ENCODE measurements at regions not wholly inside any gene's neighbourhood (a gene's known extent, or its start where the extent isn't known, plus 50 kb on each side); places are given as distances from the start of the nearest gene placed in this dataset.

- no peak for DNase-seq
Measured at GRCh38 chr14:104359301-104359968, 220.1 kb upstream of the C14orf180 start.

- no peak for DNase-seq
Measured at GRCh38 chr14:104359969-104360442, 219.6 kb upstream of the C14orf180 start.

- no peak for DNase-seq
Measured at GRCh38 chr14:104360501-104360900, 219.1 kb upstream of the C14orf180 start.

GRCh38 chr14:104361101-104361591 lies 218.4 kb upstream of the C14orf180 start:
- no peak for DNase-seq

GRCh38 chr14:104361921-104362681 lies 217.5 kb upstream of the C14orf180 start:
- DNase-seq, result no peak

GRCh38 chr14:104362761-104363605 lies 216.6 kb upstream of the C14orf180 start:
- DNase-seq, result no peak

GRCh38 chr14:104363891-104364760 lies 215.4 kb upstream of the C14orf180 start:
- no peak for DNase-seq

- DNase-seq, result no peak
Measured at GRCh38 chr14:104364830-104365229, 214.7 kb upstream of the C14orf180 start.

GRCh38 chr14:104366931-104367865 lies 212.4 kb upstream of the C14orf180 start:
- DNase-seq, result no peak

GRCh38 chr14:104367866-104368750 lies 211.5 kb upstream of the C14orf180 start:
- DNase-seq, result no peak

GRCh38 chr14:104368751-104369100 lies 210.8 kb upstream of the C14orf180 start:
- DNase-seq, result no peak

GRCh38 chr14:104369208-104369607 lies 210.4 kb upstream of the C14orf180 start:
- no peak for DNase-seq

GRCh38 chr14:104370256-104370870 lies 209.2 kb upstream of the C14orf180 start:
- no peak for DNase-seq

- no peak for DNase-seq
Measured at GRCh38 chr14:104371031-104371430, 208.5 kb upstream of the C14orf180 start.

GRCh38 chr14:104371917-104372316 lies 207.6 kb upstream of the C14orf180 start:
- DNase-seq, result no peak

- DNase-seq, result no peak
Measured at GRCh38 chr14:104372390-104373054, 207.0 kb upstream of the C14orf180 start.

- no peak for DNase-seq
Measured at GRCh38 chr14:104373055-104373854, 206.3 kb upstream of the C14orf180 start.
